OCI-LY7 (cell line): ENCODE measurements at regions not wholly inside any gene's neighbourhood (a gene's known extent, or its start where the extent isn't known, plus 50 kb on each side); places are given as distances from the start of the nearest gene placed in this dataset.

Experiments used
- BruUV-seq: library from RNA; stranded (reverse); fragments of 400-500 nt; replicated peaks from 2 replicates; lab custom pipeline; 2021; lab: Mats Ljungman, UMichigan
- CTCF ChIA-PET: fragments of 300-600 bp; sonication (Branson Sonifier 250); formaldehyde crosslinking; loops from one replicate; lab custom pipeline; 2022; ENCODE audit warnings: antibody characterized with exemption; ENCODE audit not compliant: unreplicated experiment; lab: Charles Lee
- POLR2A ChIA-PET: fragments of 300-600 bp; sonication (Branson Sonifier 250); formaldehyde crosslinking; loops from one replicate; lab custom pipeline; 2022; ENCODE audit warnings: antibody characterized with exemption; lab: Charles Lee
- DNase-seq: peaks from one replicate; pipeline ENCODE4 v3.0.0-alpha.2; 2015; ENCODE audit warnings: low spot score
- H2AFZ ChIP-seq: fragments of 200-600 bp; sonication (generic), shearing (Covaris generic); 2 replicates; pipeline ENCODE4 v1.6.1; 2014; ENCODE audit warnings: mild to moderate bottlenecking, antibody characterized with exemption, low read length, moderate library complexity
- H3K27ac ChIP-seq: fragments of 200-600 bp; sonication (generic); 2 replicates; pipeline ENCODE4 v1.5.1; 2014; ENCODE audit warnings: mixed run types, low read depth, mild to moderate bottlenecking, moderate library complexity, low read length, inconsistent platforms; ENCODE audit not compliant: poor library complexity, severe bottlenecking
- H3K36me3 ChIP-seq: fragments of 200-600 bp; sonication (generic); 2 replicates; pipeline ENCODE4 v1.6.1; 2014; ENCODE audit warnings: mild to moderate bottlenecking, antibody characterized with exemption, low read length, moderate library complexity, mixed read lengths; ENCODE audit not compliant: insufficient read depth
- H3K4me1 ChIP-seq: fragments of 200-600 bp; sonication (generic); 2 replicates; pipeline ENCODE4 v1.5.1; 2014; ENCODE audit warnings: mild to moderate bottlenecking, low read length; ENCODE audit not compliant: insufficient read depth, poor library complexity, severe bottlenecking
- H3K4me2 ChIP-seq: fragments of 200-600 bp; sonication (generic); 2 replicates; pipeline ENCODE4 v1.6.1; 2014; ENCODE audit warnings: mild to moderate bottlenecking, low read length
- H3K4me3 ChIP-seq: fragments of 200-600 bp; sonication (generic); 2 replicates; pipeline ENCODE4 v1.5.1; 2014; ENCODE audit warnings: mild to moderate bottlenecking, low read depth, low read length; ENCODE audit not compliant: poor library complexity, severe bottlenecking
- H3K79me2 ChIP-seq: fragments of 200-600 bp; sonication (generic); 2 replicates; pipeline ENCODE4 v1.6.1; 2016; ENCODE audit warnings: low read depth, mild to moderate bottlenecking, low read length, moderate library complexity, mixed read lengths; ENCODE audit not compliant: insufficient read depth
- H3K9me2 ChIP-seq: fragments of 200-600 bp; sonication (generic); 2 replicates; pipeline ENCODE4 v1.6.1; 2016; ENCODE audit warnings: mild to moderate bottlenecking, low read length, mixed read lengths; ENCODE audit not compliant: insufficient read depth
- H3K9me3 ChIP-seq: fragments of 200-600 bp; sonication (generic); 2 replicates; pipeline ENCODE4 v1.6.1; 2014; ENCODE audit warnings: mild to moderate bottlenecking, mixed run types, low read length, mixed read lengths
- H4K20me1 ChIP-seq: fragments of 200-600 bp; sonication (generic); 2 replicates; pipeline ENCODE4 v1.6.1; 2014; ENCODE audit warnings: mild to moderate bottlenecking, antibody characterized with exemption, low read length, moderate library complexity, mixed read lengths; ENCODE audit not compliant: insufficient read depth
- CTCF ChIP-seq: fragments of 200-600 bp; sonication (generic); conservative IDR thresholded peaks from 2 replicates; pipeline ENCODE4 v1.5.1; 2014; ENCODE audit warnings: mild to moderate bottlenecking, antibody characterized with exemption, low read length, moderate library complexity, mixed read lengths
- EZH2phosphoT487 ChIP-seq: fragments of 200-600 bp; sonication (generic); IDR thresholded peaks from 2 replicates; pipeline ENCODE4 v1.6.1; 2018; ENCODE audit warnings: low read depth, borderline replicate concordance, mild to moderate bottlenecking, mixed run types, antibody characterized with exemption, low read length, moderate library complexity, mixed read lengths
- intact Hi-C: fragments of 100-400 bp; cut with micrococcal nuclease; formaldehyde crosslinking; loops from one replicate; pipeline ENCODE4 v1.10.0; 2022; ENCODE audit not compliant: unreplicated experiment

GRCh38 chr5:161051920-161052500 is 200.0 kb upstream of the ATP10B start:
- Histone ChIP-seq H3K27ac (no peak overlapping the region), H3K4me3 (no peak overlapping the region), H3K9me3 (no peaks in the 10 kb centered on the region), H3K4me1 (no peaks in the 10 kb centered on the region), H3K9me2 (no peaks in the 10 kb centered on the region), H2AFZ (no peak overlapping the region), H4K20me1 (no peaks in the 10 kb centered on the region), H3K36me3 (no peaks in the 10 kb centered on the region), H3K79me2 (no peaks in the 10 kb centered on the region), H3K4me2 (no peak overlapping the region)
- no peak for DNase-seq
- POLR2A ChIA-PET = interaction anchor here (1.0 kb wide), 1 partner anchor 224 kb away, joined by 3 read pairs; no protein-coding TSS in a partner anchor
- TF ChIP-seq CTCF = no peak
- no peak for TF ChIP-seq EZH2phosphoT487
- CTCF ChIA-PET = no interaction called here
- no TSS peak for BruUV-seq
- intact Hi-C loops = no loop called here

DNA sequence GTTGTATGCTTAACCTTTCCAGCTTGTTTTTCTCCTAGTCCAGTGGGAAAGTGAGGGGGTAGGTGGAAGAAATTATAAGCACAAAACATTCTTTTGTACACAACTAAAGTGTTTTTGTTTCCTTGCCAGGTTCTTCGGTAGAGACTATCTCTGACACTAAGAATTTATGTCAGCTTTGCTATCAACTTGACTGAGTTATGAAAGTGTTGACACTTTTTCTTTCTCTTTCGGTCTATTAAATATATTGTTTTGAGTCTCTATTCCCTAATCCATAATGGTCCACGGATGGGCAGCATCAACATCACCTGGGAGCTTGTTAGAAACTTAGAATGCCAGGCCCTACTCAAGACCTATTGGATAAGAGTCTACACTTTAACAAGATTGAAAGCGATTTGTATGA is 195.0 kb upstream of the ATP10B start:
- Histone ChIP-seq H3K27ac (no peak overlapping the region), H3K9me3 (no peaks in the 10 kb centered on the region), H3K9me2 (no peaks in the 10 kb centered on the region), H3K4me2 (no peak overlapping the region), H3K4me3 (no peak overlapping the region), H2AFZ (no peak overlapping the region), H3K4me1 (no peaks in the 10 kb centered on the region), H4K20me1 (no peaks in the 10 kb centered on the region), H3K79me2 (no peaks in the 10 kb centered on the region), H3K36me3 (no peaks in the 10 kb centered on the region)
- ChIA-PET POLR2A (interaction anchor here (0.6 kb wide), 1 partner anchor 813 kb away, joined by 5 read pairs; no protein-coding TSS in a partner anchor), CTCF (no interaction called here)
- no peak for TF ChIP-seq EZH2phosphoT487
- intact Hi-C loops = no loop called here
- BruUV-seq = no TSS peak
- DNase-seq = no peak

- no peak for DNase-seq
- Histone ChIP-seq H3K4me2 (no peak overlapping the region), H3K36me3 (no peaks in the 10 kb centered on the region), H3K9me3 (no peaks in the 10 kb centered on the region), H4K20me1 (no peaks in the 10 kb centered on the region), H3K27ac (no peak overlapping the region), H2AFZ (no peak overlapping the region), H3K79me2 (no peaks in the 10 kb centered on the region), H3K4me1 (no peaks in the 10 kb centered on the region), H3K4me3 (no peak overlapping the region), H3K9me2 (no peaks in the 10 kb centered on the region)
- TF ChIP-seq EZH2phosphoT487 = no peak
- BruUV-seq = no TSS peak
- CTCF ChIA-PET = no interaction called here
- intact Hi-C loops = no loop called here
- POLR2A ChIA-PET = no interaction called here
These were observed 190.9 kb upstream of the ATP10B start for GRCh38 chr5:161042862-161043261.
